ENCODE measurements at regions not wholly inside any gene's neighbourhood (a gene's known extent, or its start where the extent isn't known, plus 50 kb on each side); places are given as distances from the start of the nearest gene placed in this dataset.

GRCh38 chr2:88831792-88832248 is 140.3 kb downstream of the RPIA start:
- DNase-seq (ENCODE audit: low read depth, low spot score), result no peak
- ChIA-PET POLR2A (no interaction called here), CTCF (no interaction called here)
- TF ChIP-seq, protein P1, sequence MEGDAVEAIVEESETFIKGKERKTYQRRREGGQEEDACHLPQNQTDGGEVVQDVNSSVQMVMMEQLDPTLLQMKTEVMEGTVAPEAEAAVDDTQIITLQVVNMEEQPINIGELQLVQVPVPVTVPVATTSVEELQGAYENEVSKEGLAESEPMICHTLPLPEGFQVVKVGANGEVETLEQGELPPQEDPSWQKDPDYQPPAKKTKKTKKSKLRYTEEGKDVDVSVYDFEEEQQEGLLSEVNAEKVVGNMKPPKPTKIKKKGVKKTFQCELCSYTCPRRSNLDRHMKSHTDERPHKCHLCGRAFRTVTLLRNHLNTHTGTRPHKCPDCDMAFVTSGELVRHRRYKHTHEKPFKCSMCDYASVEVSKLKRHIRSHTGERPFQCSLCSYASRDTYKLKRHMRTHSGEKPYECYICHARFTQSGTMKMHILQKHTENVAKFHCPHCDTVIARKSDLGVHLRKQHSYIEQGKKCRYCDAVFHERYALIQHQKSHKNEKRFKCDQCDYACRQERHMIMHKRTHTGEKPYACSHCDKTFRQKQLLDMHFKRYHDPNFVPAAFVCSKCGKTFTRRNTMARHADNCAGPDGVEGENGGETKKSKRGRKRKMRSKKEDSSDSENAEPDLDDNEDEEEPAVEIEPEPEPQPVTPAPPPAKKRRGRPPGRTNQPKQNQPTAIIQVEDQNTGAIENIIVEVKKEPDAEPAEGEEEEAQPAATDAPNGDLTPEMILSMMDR (IDR thresholded peaks at IDR 0.05; ENCODE audit: insufficient read depth, low read length, missing control alignments), result peak; percentile 61
- no peak overlapping the region for H3K4me3 ChIP-seq (ENCODE audit: low read depth, low read length)

GRCh38 chr2:88832311-88832991 is 141.0 kb downstream of the RPIA start:
- TF ChIP-seq, protein P1 (IDR thresholded peaks at IDR 0.05; ENCODE audit: insufficient read depth, low read length, missing control alignments), result no peak
- DNase-seq (ENCODE audit: low read depth, low spot score), result no peak
- ChIA-PET CTCF (interaction anchor here (1.8 kb wide), 1 partner anchor 48 kb away, joined by 6 read pairs; no protein-coding TSS in a partner anchor), POLR2A (no interaction called here)
- H3K4me3 ChIP-seq (ENCODE audit: low read depth, low read length), result no peak overlapping the region

DNA sequence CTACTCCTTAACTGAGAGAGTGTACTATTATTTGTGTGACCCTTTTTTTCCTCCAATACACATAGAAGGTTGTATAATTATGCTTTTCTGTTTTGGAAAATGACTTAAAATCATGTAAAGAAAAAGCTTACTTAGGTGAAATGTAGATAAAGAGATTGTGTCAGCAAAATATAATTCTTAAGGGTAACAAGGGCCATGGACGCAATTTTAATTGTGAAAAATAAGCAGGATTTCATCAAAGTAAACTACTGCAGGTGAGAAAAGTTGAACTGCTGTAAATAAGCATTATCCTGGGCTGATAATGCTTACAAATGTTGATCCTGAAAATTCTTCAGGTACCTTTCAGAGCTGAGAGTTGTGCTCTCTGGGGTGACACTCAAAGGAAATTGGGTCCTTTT is 141.5 kb downstream of the RPIA start:
- TF ChIP-seq, protein P1 (IDR thresholded peaks at IDR 0.05; ENCODE audit: insufficient read depth, low read length, missing control alignments), result no peak
- ChIA-PET POLR2A (no interaction called here), CTCF (interaction anchor here (1.8 kb wide), 1 partner anchor 47 kb away, joined by 6 read pairs; no protein-coding TSS in a partner anchor)
- no peak overlapping the region for H3K4me3 ChIP-seq (ENCODE audit: low read depth, low read length)
- no peak for DNase-seq (ENCODE audit: low read depth, low spot score)

DNA sequence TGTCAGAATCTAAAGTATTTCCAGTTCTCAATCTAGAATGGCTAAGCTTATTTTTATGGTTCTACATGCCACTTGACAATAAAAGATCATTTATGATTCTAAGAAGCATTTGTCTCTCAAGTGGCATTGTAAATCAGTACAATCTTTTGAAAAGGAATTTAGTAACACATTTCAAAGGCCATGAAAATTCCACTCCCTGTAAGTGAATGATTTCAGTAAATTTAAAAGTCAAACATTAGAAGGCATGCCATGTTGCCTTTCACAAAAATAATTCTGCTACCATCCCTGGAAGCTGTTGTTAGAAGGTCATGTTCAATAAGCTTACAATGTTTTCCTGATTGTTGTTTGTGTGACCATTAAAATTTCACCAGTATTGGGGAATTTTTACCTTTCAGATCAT is 142.9 kb downstream of the RPIA start:
- DNase-seq (ENCODE audit: low read depth, low spot score), result no peak
- ChIA-PET POLR2A (no interaction called here), CTCF (no interaction called here)
- H3K4me3 ChIP-seq (ENCODE audit: low read depth, low read length), result no peak overlapping the region
- TF ChIP-seq, protein P1 (IDR thresholded peaks at IDR 0.05; ENCODE audit: insufficient read depth, low read length, missing control alignments), result no peak

GRCh38 chr2:88834866-88835265 is 143.4 kb downstream of the RPIA start:
- CTCF ChIA-PET, result no interaction called here
- POLR2A ChIA-PET, result no interaction called here
- TF ChIP-seq, protein P1 (IDR thresholded peaks at IDR 0.05; ENCODE audit: insufficient read depth, low read length, missing control alignments), result no peak
- DNase-seq (ENCODE audit: low read depth, low spot score), result no peak
- H3K4me3 ChIP-seq (ENCODE audit: low read depth, low read length), result no peak overlapping the region

- TF ChIP-seq, protein P1 (IDR thresholded peaks at IDR 0.05; ENCODE audit: insufficient read depth, low read length, missing control alignments), result no peak
Measured at GRCh38 chr2:88835726-88836125, 144.3 kb downstream of the RPIA start.

More at GRCh38 chr2:88835726-88836125, 144.3 kb downstream of the RPIA start:
- ChIA-PET CTCF (interaction anchor here (0.6 kb wide), 1 partner anchor 95 kb away, joined by 3 read pairs; no protein-coding TSS in a partner anchor), POLR2A (no interaction called here)
- H3K4me3 ChIP-seq (ENCODE audit: low read depth, low read length), result no peak overlapping the region
- no peak for DNase-seq (ENCODE audit: low read depth, low spot score)

Measured in AG04449 (cell line).